IMR-90 (cell line): ENCODE measurements at regions not wholly inside any gene's neighbourhood (a gene's known extent, or its start where the extent isn't known, plus 50 kb on each side); places are given as distances from the start of the nearest gene placed in this dataset.
A peak's percentile ranks its signal among the peaks of the same experiment; 100 is the strongest.

Source experiments
- ATAC-seq: fragments of 200-7000 bp; cut with Tn5 transposase; 2 replicates; pipeline ENCODE4 v1.9.1; 2020; ENCODE audit warnings: low read depth, mild to moderate bottlenecking, moderate library complexity
- BruUV-seq: library from RNA; stranded (reverse); fragments of 400-500 nt; replicated peaks from 2 replicates; lab custom pipeline; 2021; lab: Mats Ljungman, UMichigan
- CTCF ChIA-PET: fragments of 300-600 bp; formaldehyde crosslinking; extraction: SDS; loops from one replicate; lab custom pipeline; 2021; ENCODE audit warnings: antibody characterized with exemption; lab: Yijun Ruan, JAX
- POLR2A ChIA-PET: fragments of 300-600 bp; sonication (Branson Sonifier 250); formaldehyde crosslinking; loops from one replicate; lab custom pipeline; 2022; ENCODE audit warnings: antibody characterized with exemption; ENCODE audit not compliant: unreplicated experiment; lab: Charles Lee
- DNase-seq: peaks from one replicate; pipeline ENCODE4 v3.0.0; 2013
- H2AFZ ChIP-seq: replicated peaks from 2 replicates; pipeline ENCODE3; 2013; ENCODE audit warnings: low read length, mild to moderate bottlenecking; ENCODE audit not compliant: poor library complexity
- H2AK5ac ChIP-seq: 2 replicates; pipeline ENCODE4 v1.6.1; 2013; ENCODE audit warnings: low read depth, low read length, inconsistent platforms
- H2AK9ac ChIP-seq: replicated peaks from 2 replicates; pipeline ENCODE3; 2013; ENCODE audit warnings: mild to moderate bottlenecking, low read depth, low read length, moderate library complexity; ENCODE audit not compliant: poor library complexity
- H2BK120ac ChIP-seq: 2 replicates; pipeline ENCODE4 v1.6.1; 2013; ENCODE audit warnings: low read depth, low read length, inconsistent platforms
- H2BK15ac ChIP-seq: 3 replicates; pipeline ENCODE4 v1.6.1; 2013; ENCODE audit warnings: low read depth, low read length, inconsistent platforms
- H2BK20ac ChIP-seq: 2 replicates; pipeline ENCODE4 v1.6.1; 2013; ENCODE audit warnings: low read depth, mild to moderate bottlenecking, inconsistent platforms, low read length, moderate library complexity
- H2BK5ac ChIP-seq: 2 replicates; pipeline ENCODE4 v1.6.1; 2013; ENCODE audit warnings: mild to moderate bottlenecking, low read depth, low read length, inconsistent platforms; ENCODE audit not compliant: poor library complexity, severe bottlenecking
- H3K14ac ChIP-seq: replicated peaks from 2 replicates; pipeline ENCODE4 v1.6.1; 2013; ENCODE audit warnings: low read depth, low read length, inconsistent platforms
- H3K18ac ChIP-seq: 2 replicates; pipeline ENCODE4 v1.6.1; 2013; ENCODE audit warnings: low read depth, low read length, control low read depth
- H3K23ac ChIP-seq: 2 replicates; pipeline ENCODE4 v1.6.1; 2013; ENCODE audit warnings: low read depth, low read length, inconsistent platforms
- H3K27ac ChIP-seq: 2 replicates; pipeline ENCODE4 v1.5.1; 2013; ENCODE audit warnings: mild to moderate bottlenecking, control low read depth, low read length; ENCODE audit not compliant: insufficient read depth
- H3K27me3 ChIP-seq: 2 replicates; pipeline ENCODE4 v1.6.1; 2013; ENCODE audit warnings: low read length; ENCODE audit not compliant: control insufficient read depth, insufficient read depth
- H3K36me3 ChIP-seq: 2 replicates; pipeline ENCODE4 v1.6.1; 2013; ENCODE audit warnings: low read length, mixed read lengths; ENCODE audit not compliant: control insufficient read depth, insufficient read depth
- H3K4ac ChIP-seq: 2 replicates; pipeline ENCODE4 v1.6.1; 2013; ENCODE audit warnings: low read depth, low read length, inconsistent platforms
- H3K4me1 ChIP-seq: 2 replicates; pipeline ENCODE4 v1.6.1; 2013; ENCODE audit warnings: low read length, mixed read lengths; ENCODE audit not compliant: control insufficient read depth, insufficient read depth
- H3K4me2 ChIP-seq: 2 replicates; pipeline ENCODE4 v1.6.1; 2013; ENCODE audit warnings: low read depth, mild to moderate bottlenecking, control low read depth, low read length, moderate library complexity
- H3K4me3 ChIP-seq: 2 replicates; pipeline ENCODE4 v1.5.1; 2013; ENCODE audit warnings: low read depth, mild to moderate bottlenecking, control low read depth, low read length, moderate library complexity; ENCODE audit not compliant: insufficient read depth
- H3K56ac ChIP-seq: 2 replicates; pipeline ENCODE4 v1.6.1; 2013; ENCODE audit warnings: low read length, inconsistent platforms; ENCODE audit not compliant: insufficient read depth; ENCODE audit errors: extremely low read depth
- H3K79me1 ChIP-seq, 2 experiments: 2 replicates each; pipeline ENCODE4 v1.6.1; 2013; ENCODE audit warnings: low read length in 2 of 2, inconsistent platforms in 1 of 2, low read depth in 1 of 2
- H3K9ac ChIP-seq: 2 replicates; pipeline ENCODE4 v1.6.1; 2013; ENCODE audit warnings: low read depth, low read length, control low read depth
- H3K9me1 ChIP-seq: 2 replicates; pipeline ENCODE4 v1.6.1; 2013; ENCODE audit warnings: low read length, inconsistent platforms; ENCODE audit not compliant: insufficient read depth
- H3K9me3 ChIP-seq: 2 replicates; pipeline ENCODE4 v1.6.1; 2013; ENCODE audit warnings: low read length; ENCODE audit not compliant: control insufficient read depth, insufficient read depth
- H4K20me1 ChIP-seq: 2 replicates; pipeline ENCODE4 v1.6.1; 2013; ENCODE audit warnings: low read length, inconsistent platforms; ENCODE audit not compliant: insufficient read depth
- H4K5ac ChIP-seq: 2 replicates; pipeline ENCODE4 v1.6.1; 2013; ENCODE audit warnings: mild to moderate bottlenecking, low read depth, low read length, control low read depth
- H4K8ac ChIP-seq, 2 experiments: 2 replicates each; pipeline ENCODE4 v1.6.1; 2013; ENCODE audit warnings: low read depth in 2 of 2, low read length in 2 of 2, control low read depth in 1 of 2, inconsistent platforms in 1 of 2
- H4K91ac ChIP-seq: 2 replicates; pipeline ENCODE4 v1.6.1; 2013; ENCODE audit warnings: low read depth, low read length, inconsistent platforms; ENCODE audit not compliant: insufficient read depth
- MAFK ChIP-seq: IDR thresholded peaks from 2 replicates; pipeline ENCODE4 v1.6.1; 2012; ENCODE audit warnings: low read depth, low read length, improper control_type of control experiment
- MXI1 ChIP-seq: IDR thresholded peaks from 2 replicates; pipeline ENCODE4 v1.6.1; 2012; ENCODE audit warnings: low read depth, mild to moderate bottlenecking, low read length, moderate library complexity, borderline replicate concordance
- WGBS, 2 experiments: methylation state at CpG; one replicate each; pipeline versions ENCODE4 v1.1.5 to v1.1.7; 2013; ENCODE audit warnings: missing lambda C conversion rate in 2 of 2; ENCODE audit not compliant: insufficient read length in 1 of 2; ENCODE audit errors: extremely low coverage in 2 of 2; 5-methylcytosine and 5-hydroxymethylcytosine counted together
- dilution Hi-C: fragments of 300-500 bp; cut with HindIII; formaldehyde crosslinking; loops from one replicate; pipeline ENCODE4 v1.14.3; 2018; ENCODE audit warnings: low sequenced_read_pairs; ENCODE audit not compliant: unreplicated experiment
- in situ Hi-C: fragments of 300-500 bp; cut with MboI; formaldehyde crosslinking; loops from 3 replicates; pipeline ENCODE4 v1.14.3; 2019; ENCODE audit warnings: low sequenced_read_pairs, inconsistent platforms, mixed read lengths
- intact Hi-C: fragments of 100-400 bp; cut with micrococcal nuclease; formaldehyde crosslinking; loops from 2 replicates; pipeline ENCODE4 v1.10.0; 2022

GRCh38 chr1:5256793-5257192 is 602.4 kb downstream of the AJAP1 start:
- Histone ChIP-seq H3K14ac (no peak overlapping the region), H4K91ac (no peak overlapping the region), H4K20me1 (no peaks in the 10 kb centered on the region), H2AK9ac (no peak overlapping the region), H2BK120ac (no peak overlapping the region), H4K8ac (no peak overlapping the region), H3K4ac (no peak overlapping the region), H3K9me3 (peaks cover 36% of the 10 kb centered on the region), H2AK5ac (no peak overlapping the region), H3K79me1 (no peaks in the 10 kb centered on the region), H3K36me3 (no peaks in the 10 kb centered on the region), H2AFZ (no peak overlapping the region), H3K9ac (no peak overlapping the region), H3K27ac (no peak overlapping the region), H3K56ac (no peak overlapping the region), H2BK15ac (no peak overlapping the region), H3K4me2 (no peak overlapping the region), H3K4me3 (no peak overlapping the region), H3K9me1 (no peaks in the 10 kb centered on the region), H3K18ac (no peak overlapping the region), H3K27me3 (no peaks in the 10 kb centered on the region), H2BK20ac (no peak overlapping the region), H3K4me1 (no peaks in the 10 kb centered on the region), H3K23ac (no peak overlapping the region), H2BK5ac (no peak overlapping the region), H4K5ac (no peak overlapping the region)
- DNase-seq = no peak
- TF ChIP-seq MAFK (peak; percentile 73), MXI1 (no peak)
- ChIA-PET CTCF (no interaction called here), POLR2A (no interaction called here)
- ATAC-seq = no peak
- intact Hi-C loops = no loop called here
- no TSS peak for BruUV-seq
- in situ Hi-C loops = no loop called here
- dilution Hi-C loops = no loop called here
- no CpG with 5 or more reads among the region's 2 CpGs for WGBS, 2 experiments
